Head of caudate nucleus (tissue), 42 donors: ENCODE measurements at regions not wholly inside any gene's neighbourhood (a gene's known extent, or its start where the extent isn't known, plus 50 kb on each side); places are given as distances from the start of the nearest gene placed in this dataset.

Experiments used
- DNase-seq, 42 donors: peaks; one replicate each; pipeline versions ENCODE4 v3.0.0 to v3.0.0-alpha.2; 2020 to 2021; ENCODE audit warnings: mixed read lengths in 7 of 42
- intact Hi-C: fragments of 100-400 bp; cut with DNase I; formaldehyde crosslinking; loops from one replicate; pipeline ENCODE4 v1.15.0; 2022

DNA sequence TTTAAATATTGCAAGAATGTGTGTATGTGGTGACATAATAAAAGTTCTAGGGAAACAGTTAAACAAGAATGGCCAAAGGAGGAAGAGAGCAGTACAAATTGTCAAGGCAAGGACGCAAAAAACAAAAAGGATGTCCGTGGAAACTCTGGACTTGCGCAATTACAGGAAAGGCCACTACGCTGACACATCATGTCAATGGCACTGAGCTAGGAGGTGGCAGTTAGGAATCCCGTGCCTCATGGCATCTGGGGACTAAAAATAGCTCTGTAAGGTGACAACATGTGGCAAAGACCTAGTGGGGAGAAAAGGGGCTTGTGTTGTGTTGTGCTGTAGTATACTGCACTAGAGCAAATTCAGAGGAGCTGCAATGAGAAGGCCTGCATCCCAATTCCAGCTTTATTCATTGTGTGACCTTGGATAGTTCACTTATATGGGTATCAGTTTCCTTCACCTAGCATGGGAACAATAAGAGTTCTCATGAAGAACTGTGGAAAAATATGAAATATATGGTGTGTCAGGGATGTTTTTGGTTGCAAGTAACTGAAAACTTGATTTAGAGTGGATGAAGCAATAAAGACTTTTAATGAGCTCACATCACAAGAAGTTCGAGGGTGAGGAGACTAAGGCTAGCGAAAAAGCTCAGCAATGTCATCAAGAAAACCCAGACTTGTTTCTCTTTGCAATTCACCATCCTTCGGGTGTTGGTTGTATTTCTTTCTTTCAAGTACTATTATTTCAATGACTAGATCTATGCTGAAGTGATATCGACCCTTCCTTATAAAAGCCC lies 124.1 kb upstream of the STC2 start:
- peak in 4 of 42 donors; percentile 15 to 48 (median 22) for DNase-seq
- intact Hi-C loops: no loop called here

DNA sequence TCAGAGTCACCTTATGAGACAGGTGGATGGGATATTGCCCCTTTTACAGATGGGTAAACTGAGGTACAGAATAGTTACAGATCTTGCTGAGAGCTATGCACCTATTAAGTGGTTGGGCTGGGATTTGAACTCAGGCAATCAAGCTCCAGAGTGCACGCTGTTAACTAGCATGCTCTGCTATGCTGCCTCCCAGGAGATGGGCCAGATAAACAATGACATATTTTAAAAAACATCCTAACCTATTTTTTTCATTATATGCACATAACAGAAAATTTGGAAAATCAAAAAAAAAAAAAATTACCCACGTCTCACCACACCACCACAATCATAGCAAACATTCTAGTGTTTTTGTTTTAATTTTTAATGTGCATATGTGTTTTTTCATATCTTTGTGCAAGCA lies 123.4 kb upstream of the STC2 start:
- intact Hi-C loops: no loop called here

DNA sequence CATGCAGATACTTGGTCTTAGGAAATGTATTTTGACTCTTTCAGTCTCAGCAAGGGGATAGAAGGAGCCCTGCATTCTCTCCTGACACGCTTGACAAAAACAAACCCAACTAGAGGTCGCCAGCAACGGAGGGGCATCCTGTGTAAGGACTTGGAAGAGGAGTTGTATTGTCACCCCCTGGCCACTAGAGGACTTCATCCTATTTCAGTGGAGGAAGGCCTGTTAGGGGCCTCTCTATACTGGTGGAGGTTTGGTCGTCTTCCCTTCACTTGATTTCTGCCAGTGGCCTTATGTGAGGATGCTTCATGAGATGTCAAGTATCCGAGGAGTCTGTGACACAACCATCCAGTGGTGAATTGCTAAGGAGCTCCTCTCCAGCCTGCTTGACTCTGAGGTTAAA lies 122.8 kb upstream of the STC2 start:
- DNase-seq: peak in 14 of 42 donors; percentile 14 to 75 (median 25)
- intact Hi-C loops: no loop called here

More for the DNA sequence above, 123.4 kb upstream of the STC2 start:
- no peak for DNase-seq

- DNase-seq: no peak
- intact Hi-C loops: no loop called here
Measured at GRCh38 chr5:173450188-173450587, 122.0 kb upstream of the STC2 start.

DNA sequence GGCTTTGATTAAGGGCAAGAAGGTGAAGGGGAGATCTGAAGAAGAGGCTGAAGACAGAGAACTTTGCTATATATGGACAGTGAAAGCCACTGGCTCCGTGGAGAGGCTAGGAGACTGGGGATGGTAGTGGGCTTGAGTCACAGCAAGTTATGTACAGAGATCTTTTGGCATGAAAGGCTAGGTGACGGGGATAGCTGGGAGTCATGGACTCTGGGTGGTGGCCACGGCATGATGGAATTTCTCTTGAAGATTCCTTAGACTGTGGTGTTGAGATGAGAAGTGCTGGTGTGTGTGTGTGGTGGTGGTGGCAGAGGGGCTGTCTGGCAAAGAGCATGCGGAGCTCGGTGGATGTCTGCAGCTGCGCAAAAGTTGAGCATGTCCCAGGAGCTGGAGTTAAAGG lies 120.6 kb upstream of the STC2 start:
- no peak for DNase-seq
- intact Hi-C loops: no loop called here

- intact Hi-C loops: no loop called here
- no peak for DNase-seq
Measured at GRCh38 chr5:173443971-173444370, 115.8 kb upstream of the STC2 start.

GRCh38 chr5:173441053-173441628 lies 112.9 kb upstream of the STC2 start:
- DNase-seq: no peak
- intact Hi-C loops: no loop called here

GRCh38 chr5:173438951-173439350 lies 110.7 kb upstream of the STC2 start:
- intact Hi-C loops: no loop called here
- DNase-seq: no peak

GRCh38 chr5:173435447-173435846 lies 107.2 kb upstream of the STC2 start:
- no peak for DNase-seq
- intact Hi-C loops: no loop called here

- DNase-seq: no peak
- intact Hi-C loops: no loop called here
Measured at GRCh38 chr5:173434270-173434669, 106.1 kb upstream of the STC2 start.

DNA sequence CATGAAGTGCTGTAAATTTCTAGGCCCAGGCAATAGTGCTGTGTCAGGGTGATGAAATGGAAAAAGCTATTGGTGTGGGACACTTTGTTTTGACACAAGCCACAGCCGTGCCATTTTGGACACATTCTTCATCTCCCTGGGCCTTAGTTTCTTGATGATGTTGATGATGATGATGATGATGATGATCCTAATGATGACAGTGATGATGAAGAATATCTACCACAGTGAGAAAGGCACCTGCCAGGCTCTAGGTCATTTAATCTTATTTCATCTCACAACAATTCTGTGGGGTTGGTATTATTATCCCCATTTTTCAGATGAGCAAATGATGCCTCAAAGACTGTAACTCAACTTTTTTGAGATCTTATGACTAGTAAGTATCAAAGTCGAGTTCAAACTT lies 102.2 kb upstream of the STC2 start:
- no peak for DNase-seq
- intact Hi-C loops: no loop called here

GRCh38 chr5:173429489-173430150 lies 101.4 kb upstream of the STC2 start:
- no peak for DNase-seq
- intact Hi-C loops: no loop called here

DNA sequence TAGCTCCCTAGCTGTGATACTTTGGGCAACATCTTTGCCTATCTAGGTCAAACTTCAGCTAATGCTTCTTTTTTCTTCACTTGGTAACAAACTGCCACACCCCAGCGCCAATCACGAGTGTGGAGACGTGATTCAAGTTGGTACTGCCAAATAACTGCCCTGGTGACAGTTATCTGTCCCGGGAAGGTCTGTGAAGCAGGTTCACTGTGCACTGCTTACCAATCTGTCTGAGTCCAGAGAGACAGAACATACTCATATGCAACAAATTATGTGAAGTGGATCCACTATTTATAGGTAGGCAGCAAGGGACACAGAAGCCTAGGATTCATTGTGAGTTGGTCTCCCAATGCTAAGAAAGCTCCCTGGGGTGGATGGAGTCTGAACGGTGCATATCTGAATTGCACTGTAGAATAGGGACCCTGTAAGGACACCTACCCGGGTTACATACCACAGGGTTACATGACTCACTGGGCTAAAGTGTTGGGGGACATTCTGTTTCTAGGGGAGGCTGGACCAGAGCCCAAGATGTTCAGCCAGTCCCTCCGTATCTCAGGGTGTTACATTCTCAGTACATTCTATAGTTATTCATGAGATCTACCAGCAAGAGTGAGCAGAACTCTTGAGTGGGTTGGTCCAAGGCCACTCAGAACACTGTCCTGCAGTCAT lies 95.4 kb upstream of the STC2 start:
- DNase-seq: no peak
- intact Hi-C loops: no loop called here

DNA sequence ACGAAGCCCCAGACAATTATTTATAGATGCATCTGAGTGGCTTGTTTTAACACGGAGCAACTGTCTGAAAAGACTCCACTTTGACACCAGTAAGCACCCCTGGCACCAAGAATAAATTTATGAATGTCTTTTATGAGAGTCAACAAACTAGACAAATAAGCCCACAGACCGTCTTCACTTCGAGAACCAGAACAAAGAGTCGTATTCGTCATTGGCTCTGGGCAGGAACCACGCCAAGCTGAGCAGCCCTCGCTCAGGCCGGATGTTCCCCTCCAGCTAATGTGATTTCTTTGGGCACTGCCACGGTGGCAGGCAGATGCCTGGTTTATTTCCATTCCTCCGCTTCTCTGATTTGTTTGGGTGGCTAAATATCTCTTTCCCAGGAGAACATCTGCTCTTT lies 91.9 kb upstream of the STC2 start:
- peak in 41 of 42 donors; percentile 41 to 88 (median 65) for DNase-seq

DNA sequence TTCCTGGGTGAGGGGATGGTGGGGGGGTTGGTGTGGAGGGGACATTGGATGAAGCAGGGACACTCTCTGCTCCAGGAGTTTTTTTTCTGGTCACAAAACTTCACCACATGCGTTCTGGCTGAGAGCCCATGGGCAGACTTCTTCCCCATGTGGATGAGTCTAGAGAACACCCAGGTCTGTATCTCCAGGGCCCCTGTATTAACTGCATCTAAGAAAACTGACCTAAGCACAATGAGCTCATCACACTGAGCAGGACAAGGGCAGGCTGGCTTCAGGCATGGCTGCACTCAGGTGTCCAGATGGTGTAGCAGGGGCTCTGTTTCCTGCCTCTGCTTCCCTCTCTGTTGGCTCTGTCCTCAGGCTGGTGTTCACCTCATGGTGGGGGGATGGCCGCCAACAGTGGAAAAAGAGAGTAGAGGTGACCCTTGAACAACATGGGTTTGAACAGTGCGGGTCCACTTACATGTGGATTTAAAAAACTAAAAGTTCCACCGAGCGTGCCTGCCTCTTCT lies 85.3 kb upstream of the STC2 start:
- DNase-seq: no peak
- intact Hi-C loops: no loop called here

More for the DNA sequence above, 91.9 kb upstream of the STC2 start:
- intact Hi-C loops: no loop called here

GRCh38 chr5:173412566-173412965 lies 84.4 kb upstream of the STC2 start:
- peak in 36 of 42 donors; percentile 18 to 83 (median 52) for DNase-seq
- intact Hi-C loops: no loop called here

- DNase-seq: no peak
- intact Hi-C loops: no loop called here
Measured at GRCh38 chr5:173411791-173412555, 83.8 kb upstream of the STC2 start.

- no peak for DNase-seq
Measured at GRCh38 chr5:173410459-173411233, 82.4 kb upstream of the STC2 start.

More at GRCh38 chr5:173410459-173411233, 82.4 kb upstream of the STC2 start:
- intact Hi-C loops: no loop called here
